Mammary epithelial cell (primary cell): ENCODE measurements at regions not wholly inside any gene's neighbourhood (a gene's known extent, or its start where the extent isn't known, plus 50 kb on each side); places are given as distances from the start of the nearest gene placed in this dataset.

Experiments
- EZH2 ChIP-seq: IDR thresholded peaks from 2 replicates; pipeline ENCODE4 v1.6.1; 2012; ENCODE audit warnings: low read length, inconsistent platforms, borderline replicate concordance
- TF ChIP-seq, protein P1 (sequence below), 2 donors: IDR thresholded peaks in 1 of 2; conservative IDR thresholded peaks in 1 of 2; 2 replicates each; pipeline ENCODE4 v1.5.1; 2011 to 2012; ENCODE audit warnings: inconsistent platforms in 2 of 2, low read length in 2 of 2, mild to moderate bottlenecking in 2 of 2, control low read depth in 1 of 2, low read depth in 1 of 2; ENCODE audit not compliant: insufficient read depth in 1 of 2; ENCODE audit errors: extremely low read depth in 1 of 2

DNA sequence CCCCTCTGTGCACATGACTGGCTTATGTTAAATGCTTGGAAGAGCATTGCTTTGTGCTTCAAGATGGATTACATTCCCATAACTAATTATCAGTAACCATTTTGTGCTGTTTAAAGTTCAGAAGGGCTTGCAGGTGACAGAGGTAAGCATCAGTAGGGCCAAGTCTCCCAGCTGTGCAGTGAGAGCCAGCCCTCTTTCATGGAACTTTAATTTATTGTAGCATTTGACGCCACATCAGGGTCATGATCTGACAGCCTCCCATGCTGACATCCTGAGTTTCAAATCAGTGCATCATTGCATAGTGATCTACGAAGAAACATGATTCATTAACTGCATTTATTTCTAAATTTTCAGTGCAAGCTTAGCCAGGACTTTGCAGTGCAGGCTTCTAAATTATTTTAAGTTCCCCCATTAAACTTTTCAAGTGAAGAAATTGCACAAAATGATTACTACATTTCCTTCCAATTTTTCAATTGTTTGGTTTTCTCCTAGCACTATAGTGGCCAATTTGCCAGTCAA, 380.9 kb downstream of the UTRN start:
- TF ChIP-seq, protein P1, sequence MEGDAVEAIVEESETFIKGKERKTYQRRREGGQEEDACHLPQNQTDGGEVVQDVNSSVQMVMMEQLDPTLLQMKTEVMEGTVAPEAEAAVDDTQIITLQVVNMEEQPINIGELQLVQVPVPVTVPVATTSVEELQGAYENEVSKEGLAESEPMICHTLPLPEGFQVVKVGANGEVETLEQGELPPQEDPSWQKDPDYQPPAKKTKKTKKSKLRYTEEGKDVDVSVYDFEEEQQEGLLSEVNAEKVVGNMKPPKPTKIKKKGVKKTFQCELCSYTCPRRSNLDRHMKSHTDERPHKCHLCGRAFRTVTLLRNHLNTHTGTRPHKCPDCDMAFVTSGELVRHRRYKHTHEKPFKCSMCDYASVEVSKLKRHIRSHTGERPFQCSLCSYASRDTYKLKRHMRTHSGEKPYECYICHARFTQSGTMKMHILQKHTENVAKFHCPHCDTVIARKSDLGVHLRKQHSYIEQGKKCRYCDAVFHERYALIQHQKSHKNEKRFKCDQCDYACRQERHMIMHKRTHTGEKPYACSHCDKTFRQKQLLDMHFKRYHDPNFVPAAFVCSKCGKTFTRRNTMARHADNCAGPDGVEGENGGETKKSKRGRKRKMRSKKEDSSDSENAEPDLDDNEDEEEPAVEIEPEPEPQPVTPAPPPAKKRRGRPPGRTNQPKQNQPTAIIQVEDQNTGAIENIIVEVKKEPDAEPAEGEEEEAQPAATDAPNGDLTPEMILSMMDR (conservative IDR thresholded peaks at IDR 0.05 in 1 of 2, IDR thresholded peaks at IDR 0.05 in 1 of 2; ENCODE audit: extremely low read depth in 1 of 2, insufficient read depth in 1 of 2, low read depth in 1 of 2, low read length in 2 of 2) = no peak
- TF ChIP-seq EZH2 = no peak
